ENCODE measurements at regions not wholly inside any gene's neighbourhood (a gene's known extent, or its start where the extent isn't known, plus 50 kb on each side); places are given as distances from the start of the nearest gene placed in this dataset.

- no peak for DNase-seq (ENCODE audit: low spot score)
Measured at GRCh38 chr20:60851826-60852704, 400.0 kb upstream of the CDH4 start.

DNA sequence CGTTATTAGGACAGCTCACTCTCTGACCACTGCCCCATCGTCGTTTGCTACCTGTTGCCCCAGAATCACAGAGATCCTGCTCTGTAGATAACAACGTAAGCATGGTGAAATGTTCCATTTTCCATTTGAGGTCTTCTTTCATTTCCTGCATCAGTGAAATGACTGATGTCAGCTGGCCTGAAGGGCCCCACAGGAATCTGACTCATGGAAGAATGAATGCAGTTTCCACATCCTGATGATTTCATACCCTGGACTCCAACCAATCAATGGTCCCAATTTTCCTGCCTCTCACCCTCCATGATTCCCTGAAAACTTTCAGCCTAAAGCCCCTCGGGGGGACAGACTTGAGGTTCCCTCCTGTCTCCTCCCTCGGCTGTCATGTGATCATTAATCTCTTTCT is 394.4 kb upstream of the CDH4 start:
- DNase-seq (ENCODE audit: low spot score) = no peak

DNA sequence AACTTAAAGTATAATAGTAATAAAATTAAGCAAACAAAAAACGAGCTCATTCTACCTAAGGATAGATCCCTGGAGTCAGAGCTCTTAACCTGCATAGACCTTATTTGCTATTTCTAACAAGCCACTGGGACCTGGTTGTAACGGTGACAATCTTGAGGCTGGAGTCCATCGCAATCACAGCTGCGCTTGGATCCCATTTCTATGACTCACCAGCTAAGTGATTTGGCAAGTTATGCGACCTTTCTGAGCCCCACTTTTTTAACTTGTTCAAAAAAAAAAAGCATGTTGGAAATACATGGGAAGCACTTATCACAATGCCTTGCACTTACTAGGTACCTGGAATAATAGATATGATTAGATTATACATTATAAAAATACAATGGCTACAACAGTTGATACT is 389.5 kb upstream of the CDH4 start:
- DNase-seq (ENCODE audit: low spot score) = no peak

GRCh38 chr20:60863548-60863947 is 388.5 kb upstream of the CDH4 start:
- DNase-seq (ENCODE audit: low spot score) = no peak

DNA sequence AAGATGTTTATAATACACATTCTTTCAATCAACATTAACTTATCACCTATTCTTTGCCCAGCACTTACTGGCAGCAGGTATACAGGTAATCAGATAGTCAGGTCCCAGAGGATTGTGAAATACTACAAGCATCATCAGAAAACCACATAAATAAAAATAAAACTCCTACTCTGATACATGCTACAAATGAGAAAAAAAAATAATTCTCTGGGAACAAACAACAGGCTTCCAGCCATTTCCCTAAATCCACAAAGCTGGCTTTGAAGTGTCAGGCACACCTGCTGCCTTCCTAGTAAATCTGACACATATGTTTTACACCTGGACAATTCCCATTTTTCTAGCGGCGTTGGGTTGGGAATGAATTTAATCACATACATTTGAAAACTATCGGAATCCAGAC is 384.5 kb upstream of the CDH4 start:
- no peak for DNase-seq (ENCODE audit: low spot score)

- no peak for DNase-seq (ENCODE audit: low spot score)
Measured at GRCh38 chr20:60868316-60868891, 383.7 kb upstream of the CDH4 start.

- DNase-seq (ENCODE audit: low spot score) = no peak
Measured at GRCh38 chr20:60869087-60869486, 383.0 kb upstream of the CDH4 start.

GRCh38 chr20:60869625-60870024 is 382.4 kb upstream of the CDH4 start:
- DNase-seq (ENCODE audit: low spot score) = no peak

- no peak for DNase-seq (ENCODE audit: low spot score)
Measured at GRCh38 chr20:60870040-60870439, 382.0 kb upstream of the CDH4 start.

- no peak for DNase-seq (ENCODE audit: low spot score)
Measured at GRCh38 chr20:60872224-60872623, 379.8 kb upstream of the CDH4 start.

- no peak for DNase-seq (ENCODE audit: low spot score)
Measured at GRCh38 chr20:60877071-60877857, 374.8 kb upstream of the CDH4 start.

DNA sequence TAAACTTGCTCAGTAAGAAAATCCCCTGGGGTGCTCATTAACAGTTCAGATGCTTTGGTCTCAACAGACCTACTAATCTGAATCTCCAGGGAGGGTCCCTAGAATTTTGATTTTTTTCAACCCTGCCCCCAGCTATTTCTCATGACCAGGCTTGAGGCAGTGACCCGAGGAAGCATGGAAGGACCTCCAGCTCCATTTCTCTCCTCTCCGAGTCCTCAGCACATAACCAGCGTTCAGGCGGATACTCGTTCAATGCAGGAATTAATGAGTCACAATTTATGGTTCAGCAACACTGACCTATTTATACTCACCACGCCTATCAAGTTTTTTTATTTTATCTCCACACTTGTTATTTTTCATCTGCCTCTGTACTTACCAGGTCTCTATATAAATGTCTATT is 369.2 kb upstream of the CDH4 start:
- no peak for DNase-seq (ENCODE audit: low spot score)

DNA sequence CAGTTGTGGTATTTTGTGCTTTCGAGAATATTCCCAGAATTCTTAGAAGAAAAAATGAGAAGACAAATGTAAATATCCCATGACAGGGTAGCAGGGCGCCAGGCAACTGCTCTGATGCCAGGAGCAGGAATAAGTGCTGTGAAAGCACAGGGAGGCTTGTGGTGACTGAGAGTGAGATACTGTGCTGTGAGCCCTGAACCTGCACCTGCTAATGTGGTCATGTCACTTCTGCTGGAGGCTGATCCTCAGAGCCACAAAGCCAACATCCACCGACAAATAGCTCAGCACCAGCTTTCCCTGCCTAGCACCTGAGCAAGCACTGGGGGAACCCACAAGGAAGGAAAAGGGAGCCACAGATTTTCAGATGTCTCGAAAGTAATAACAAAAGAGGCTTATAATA is 368.6 kb upstream of the CDH4 start:
- DNase-seq (ENCODE audit: low spot score) = no peak

DNA sequence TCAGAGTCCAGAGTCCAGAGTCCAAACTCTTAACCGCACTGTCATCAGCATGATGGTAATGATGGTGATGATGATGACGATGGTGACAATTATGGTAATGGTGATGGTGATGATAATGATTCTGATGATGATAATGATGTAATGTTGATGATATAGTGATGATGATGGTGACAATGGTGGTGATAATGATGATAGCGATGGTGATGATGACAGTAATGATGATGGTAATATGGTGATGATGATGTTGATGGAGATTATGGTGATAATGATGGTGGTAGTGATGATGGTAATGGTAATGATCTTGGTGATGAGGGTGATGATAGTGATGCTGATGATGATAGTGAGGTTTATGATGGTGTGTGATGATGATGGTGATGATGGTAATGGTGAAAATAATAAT is 367.8 kb upstream of the CDH4 start:
- no peak for DNase-seq (ENCODE audit: low spot score)

- DNase-seq (ENCODE audit: low spot score) = no peak
Measured at GRCh38 chr20:60888771-60889170, 363.3 kb upstream of the CDH4 start.

DNA sequence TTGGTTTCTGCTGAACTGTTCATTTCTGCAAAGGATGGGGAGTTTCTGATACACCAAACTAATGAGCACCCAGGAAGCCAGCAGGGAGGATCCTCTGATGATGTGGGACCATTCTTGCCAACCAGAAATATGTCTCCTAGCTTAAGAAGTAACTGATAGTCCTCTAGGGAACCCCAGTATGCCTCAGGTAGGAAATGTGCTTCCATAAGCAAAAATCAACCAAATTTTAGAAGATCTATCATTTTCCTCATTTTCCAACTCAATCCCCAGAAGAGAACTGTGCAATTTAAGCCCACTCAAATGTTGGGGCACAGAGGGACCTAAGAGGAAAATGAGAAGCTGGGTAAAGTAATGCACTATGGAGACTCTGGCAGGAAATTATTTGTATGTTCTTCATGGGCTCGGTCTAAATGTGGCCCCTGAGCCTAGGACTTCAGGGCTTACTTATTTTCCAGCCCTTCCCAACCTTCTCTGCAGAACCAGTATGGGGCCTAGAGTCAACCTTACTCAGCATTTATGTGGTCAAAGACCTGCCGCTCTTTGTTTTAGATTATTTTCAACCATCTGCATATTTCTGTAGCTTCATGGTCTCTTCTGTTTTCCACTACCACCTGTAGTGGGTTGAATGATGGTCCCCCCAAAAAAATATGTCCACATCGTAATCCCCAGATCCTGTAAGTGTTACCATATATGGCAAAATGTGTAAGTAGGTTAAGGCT is 359.8 kb upstream of the CDH4 start:
- no peak for DNase-seq (ENCODE audit: low spot score)

DNA sequence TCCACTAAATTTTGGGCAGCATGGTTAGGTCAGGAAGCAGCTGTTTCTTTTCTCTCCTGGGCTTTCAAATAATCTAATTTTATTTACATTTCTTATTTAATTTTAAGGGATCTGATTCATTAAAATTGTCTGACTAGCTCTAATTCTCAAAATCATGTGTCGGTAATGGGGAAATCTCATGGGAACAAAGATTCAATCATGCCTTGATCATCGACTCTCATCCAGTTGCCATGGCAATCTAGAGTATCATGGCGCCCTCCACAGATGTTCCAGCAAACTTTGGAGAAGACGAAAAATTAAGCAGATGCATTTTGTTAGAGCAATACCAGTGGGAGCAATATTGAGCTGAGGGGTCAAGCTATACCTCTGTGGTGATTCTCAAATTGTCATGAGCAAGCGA is 358.0 kb upstream of the CDH4 start:
- DNase-seq (ENCODE audit: low spot score) = no peak

DNA sequence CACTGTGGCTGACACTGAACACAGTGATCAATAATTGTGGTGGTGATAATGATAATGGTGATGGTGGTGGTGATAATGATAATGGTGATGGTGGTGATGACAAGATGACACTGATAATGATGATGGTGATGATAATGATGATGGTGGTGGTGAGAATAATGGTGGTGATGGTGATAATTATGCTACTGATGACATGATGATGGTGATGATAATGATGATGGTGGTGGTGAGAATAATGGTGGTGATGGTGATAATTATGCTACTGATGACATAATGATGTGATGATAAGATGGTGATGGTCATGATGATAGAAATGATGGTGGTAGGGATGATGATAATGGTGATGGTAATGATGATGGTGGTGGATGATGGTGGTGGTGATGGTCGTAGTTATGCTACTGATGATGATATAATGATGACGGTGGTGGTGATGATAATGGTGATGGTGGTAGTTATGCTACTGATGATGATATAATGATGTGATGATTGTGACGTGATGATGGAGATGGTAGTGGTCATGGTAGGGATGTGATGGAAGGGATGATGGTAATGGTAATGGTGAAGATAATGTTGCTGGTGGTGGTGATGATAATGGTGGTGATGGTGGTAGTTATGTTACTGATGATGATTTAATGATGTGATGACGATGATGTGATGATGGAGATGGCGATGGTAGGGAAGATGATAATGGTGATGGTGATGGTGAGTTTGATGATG is 356.5 kb upstream of the CDH4 start:
- no peak for DNase-seq (ENCODE audit: low spot score)

- DNase-seq (ENCODE audit: low spot score) = no peak
Measured at GRCh38 chr20:60897976-60898375, 354.1 kb upstream of the CDH4 start.

DNA sequence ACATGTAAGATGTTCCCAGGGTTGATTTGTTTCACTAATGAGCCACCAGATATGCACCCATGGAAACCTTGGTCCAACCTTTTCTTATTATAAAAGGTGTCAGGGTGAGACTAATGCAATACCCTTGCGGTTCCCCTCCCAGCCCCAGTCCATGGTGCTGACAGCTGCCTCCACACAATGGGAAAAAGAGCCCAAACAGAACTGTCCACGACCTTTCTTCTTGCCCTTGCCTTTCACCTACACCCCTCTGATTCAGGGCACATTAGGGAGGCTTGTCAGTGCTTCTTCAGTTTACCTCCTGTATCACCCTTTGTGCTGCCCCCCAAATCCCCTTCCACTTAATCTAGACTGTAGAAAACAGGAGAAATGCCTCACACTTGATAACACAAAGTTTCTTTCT is 352.7 kb upstream of the CDH4 start:
- no peak for DNase-seq (ENCODE audit: low spot score)

DNA sequence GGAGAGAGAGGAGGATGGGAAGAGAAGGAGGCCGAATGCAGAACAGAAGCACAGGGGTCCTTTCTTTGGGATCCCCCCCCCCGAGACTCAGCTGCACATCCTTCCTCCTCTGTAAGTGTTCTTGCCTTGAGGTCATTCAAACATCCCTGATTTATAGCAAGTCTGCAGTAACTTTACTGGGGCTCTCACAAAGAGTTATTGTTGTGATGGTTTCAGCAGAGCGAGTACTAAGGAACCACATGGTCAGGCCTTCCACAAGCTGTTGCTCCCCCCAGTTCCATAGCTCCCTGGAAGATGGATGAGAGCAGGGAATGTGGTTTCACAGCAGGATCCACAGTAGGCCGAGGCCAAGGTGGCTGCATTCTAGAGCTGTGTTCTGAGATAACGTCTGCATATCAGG is 351.4 kb upstream of the CDH4 start:
- no peak for DNase-seq (ENCODE audit: low spot score)

DNA sequence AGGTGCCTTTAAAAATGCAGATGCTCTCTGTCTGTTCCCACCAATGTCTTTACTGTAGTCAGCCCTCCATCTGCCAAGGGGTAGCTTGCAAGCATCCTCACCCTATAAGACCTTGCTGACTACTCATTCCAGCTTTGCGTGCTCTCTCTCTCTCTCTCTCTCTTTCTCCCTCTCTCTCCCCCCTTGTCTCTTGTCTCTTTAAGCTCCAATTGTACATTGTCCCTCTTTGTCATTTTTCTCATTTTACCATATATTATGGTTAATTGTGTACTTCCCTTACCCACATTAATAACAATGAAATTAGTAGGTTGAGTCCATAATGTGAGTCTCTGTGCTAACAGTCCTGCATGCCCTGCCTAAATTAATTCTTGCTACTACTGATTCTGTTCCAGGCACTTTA is 350.2 kb upstream of the CDH4 start:
- no peak for DNase-seq (ENCODE audit: low spot score)

Data from CD4-positive, alpha-beta T cell treated with Interleukin-6 at 100 ng/mL for 8 hours (primary cell).